LHCN-M2 (cell line): ENCODE measurements at regions not wholly inside any gene's neighbourhood (a gene's known extent, or its start where the extent isn't known, plus 50 kb on each side); places are given as distances from the start of the nearest gene placed in this dataset.
"Not testable (repeated sequence)": the region's sequence is repeated elsewhere in the genome, so short reads cannot be mapped to it uniquely, and the experiment has no call there.

Experiments
- DNase-seq: peaks from one replicate; pipeline ENCODE4 v3.0.0-alpha.2; 2012; ENCODE audit warnings: low read depth

DNA sequence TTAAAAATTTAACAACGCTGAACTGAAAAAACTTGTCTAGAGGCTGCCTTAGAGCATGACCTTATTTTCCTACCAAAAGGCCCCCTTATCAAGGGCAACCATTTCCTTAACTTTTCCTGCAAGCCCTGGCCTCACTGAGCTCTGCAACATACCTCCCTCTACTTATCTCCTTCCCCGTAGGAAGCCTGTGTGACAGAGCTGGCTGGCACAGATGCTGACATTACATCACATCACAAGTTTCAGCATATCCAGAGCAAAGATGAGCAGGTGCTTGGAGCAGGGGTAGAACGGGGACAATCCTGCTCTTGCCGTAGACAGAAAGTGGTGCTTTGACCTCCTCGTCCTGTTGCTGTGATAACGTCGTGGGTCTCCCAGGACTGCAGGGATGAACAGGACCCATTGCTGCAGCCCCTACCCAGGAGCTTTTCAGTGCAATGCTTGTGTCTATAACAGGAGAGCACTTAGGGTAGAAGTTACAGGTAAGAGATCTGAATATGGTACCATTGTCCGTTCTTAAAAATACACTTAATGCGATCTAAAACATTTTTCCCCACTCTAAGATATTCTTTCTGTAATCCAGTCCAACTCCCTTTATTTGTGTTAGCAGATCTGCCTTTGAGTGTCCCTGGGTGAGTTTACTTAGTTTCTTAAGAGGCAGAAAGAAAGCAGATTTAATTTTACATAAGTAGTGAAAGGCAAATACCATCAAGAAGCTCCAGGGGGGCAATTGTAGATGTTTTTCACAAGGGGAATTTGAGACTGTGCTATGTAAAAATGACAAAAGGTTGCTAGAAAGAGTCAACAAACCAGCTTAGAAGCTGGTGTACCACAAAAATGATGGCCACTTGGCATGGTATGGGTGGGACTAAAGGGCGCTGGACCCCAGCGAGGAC lies 101.9 kb upstream of the EFNA5 start:
- DNase-seq, result no peak

- DNase-seq, result no peak
Measured at GRCh38 chr5:107771926-107772325, 101.2 kb upstream of the EFNA5 start.

- DNase-seq, result no peak
Measured at GRCh38 chr5:107770051-107770450, 99.3 kb upstream of the EFNA5 start.

- DNase-seq, result no peak
Measured at GRCh38 chr5:107769519-107769918, 98.8 kb upstream of the EFNA5 start.

DNA sequence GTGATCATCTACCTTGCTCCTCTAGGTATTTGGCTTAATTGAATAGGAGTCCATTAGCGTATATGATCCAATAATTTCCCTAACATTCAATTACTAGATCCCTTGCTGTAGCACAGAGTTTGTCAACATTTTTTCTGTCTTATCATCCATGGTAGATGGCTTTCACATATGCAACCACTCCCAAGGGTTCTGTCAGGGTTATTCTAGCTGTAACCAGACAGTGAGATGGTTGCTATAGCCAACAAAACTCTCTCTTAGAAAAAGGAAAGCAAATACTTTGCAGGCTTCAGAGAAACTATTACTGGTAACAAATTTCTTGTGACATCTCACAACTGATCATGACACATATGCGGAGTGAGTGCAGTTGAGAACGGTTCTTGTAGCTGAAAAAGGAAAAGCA lies 96.2 kb upstream of the EFNA5 start:
- DNase-seq, result no peak

- DNase-seq, result no peak
Measured at GRCh38 chr5:107766439-107766838, 95.7 kb upstream of the EFNA5 start.

DNA sequence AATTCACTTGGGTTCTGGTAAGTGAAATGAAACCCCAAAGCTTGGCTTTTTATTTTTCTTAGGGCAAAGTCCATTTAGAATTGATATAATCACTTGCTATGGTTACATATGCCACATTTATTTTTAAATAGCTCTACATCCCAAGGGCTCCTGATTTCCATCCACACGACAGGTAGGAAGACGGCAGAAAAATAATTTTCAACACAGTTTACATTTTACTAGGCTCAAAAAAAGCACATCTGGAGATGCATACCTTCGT lies 95.0 kb upstream of the EFNA5 start:
- DNase-seq, result no peak

- DNase-seq, result peak; percentile 10
Measured at GRCh38 chr5:107764976-107765804, 94.5 kb upstream of the EFNA5 start.

DNA sequence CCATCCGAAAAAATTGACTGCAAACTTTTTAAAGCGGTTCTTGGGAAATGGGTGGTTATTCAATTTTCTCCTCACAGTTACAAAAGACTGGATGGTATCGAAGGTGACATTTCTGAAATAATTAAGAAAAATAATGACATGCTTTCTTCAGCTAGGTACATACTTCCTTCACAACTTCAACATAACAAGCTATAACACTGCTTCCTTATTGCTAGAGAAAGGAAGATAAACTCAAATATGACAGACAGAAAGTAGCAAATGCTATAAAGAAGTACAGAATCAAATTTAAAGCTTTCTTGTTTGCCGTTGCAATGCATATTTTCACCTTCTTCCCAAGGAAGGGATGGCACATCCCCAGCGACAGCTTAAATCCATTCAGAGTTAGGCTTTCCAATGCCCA lies 93.5 kb upstream of the EFNA5 start:
- no peak for DNase-seq

GRCh38 chr5:107753427-107753826 lies 82.7 kb upstream of the EFNA5 start:
- no peak for DNase-seq

DNA sequence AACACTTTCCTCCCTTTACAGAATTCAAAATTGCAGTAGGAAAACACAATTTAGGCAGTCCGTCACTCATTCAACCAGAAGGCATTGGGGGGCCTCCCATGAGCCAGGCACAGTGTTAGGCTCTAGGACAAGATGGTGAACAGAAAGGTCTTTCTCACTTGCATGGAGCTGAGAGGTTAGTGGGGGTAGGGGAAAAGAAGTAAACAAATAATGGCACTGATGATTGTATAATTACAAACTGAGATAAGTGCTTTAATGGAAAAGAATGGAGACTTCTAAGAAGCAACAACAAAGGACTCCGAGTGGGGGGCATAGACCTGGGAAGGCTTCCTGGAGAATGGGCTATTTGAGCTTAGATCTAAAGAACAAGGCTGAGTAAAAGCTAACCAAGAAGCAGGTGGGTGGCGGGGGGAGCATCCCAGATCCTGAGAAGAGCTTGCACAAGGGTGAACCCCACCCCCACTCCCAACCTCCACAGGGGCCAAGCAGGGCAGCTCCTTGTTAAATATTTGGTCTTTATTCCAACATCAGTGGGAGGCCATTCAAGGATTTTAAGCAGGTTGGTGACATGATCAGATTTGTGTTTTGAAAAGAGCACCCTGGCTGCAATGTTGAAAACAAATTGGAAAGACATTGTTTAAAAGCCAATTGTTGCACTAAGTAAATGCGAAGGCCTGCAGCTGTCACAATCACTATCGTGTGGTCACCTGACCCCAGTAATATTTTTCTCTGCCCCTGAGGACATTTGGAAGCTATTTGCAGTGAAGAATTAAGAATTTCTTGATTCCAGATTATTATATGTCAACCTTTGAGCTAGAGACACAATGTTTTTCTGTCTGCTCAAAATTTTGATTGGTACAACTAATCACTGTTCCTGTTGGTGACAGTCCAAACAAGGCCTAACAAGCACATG lies 73.9 kb upstream of the EFNA5 start:
- DNase-seq, result peak; percentile 53

DNA sequence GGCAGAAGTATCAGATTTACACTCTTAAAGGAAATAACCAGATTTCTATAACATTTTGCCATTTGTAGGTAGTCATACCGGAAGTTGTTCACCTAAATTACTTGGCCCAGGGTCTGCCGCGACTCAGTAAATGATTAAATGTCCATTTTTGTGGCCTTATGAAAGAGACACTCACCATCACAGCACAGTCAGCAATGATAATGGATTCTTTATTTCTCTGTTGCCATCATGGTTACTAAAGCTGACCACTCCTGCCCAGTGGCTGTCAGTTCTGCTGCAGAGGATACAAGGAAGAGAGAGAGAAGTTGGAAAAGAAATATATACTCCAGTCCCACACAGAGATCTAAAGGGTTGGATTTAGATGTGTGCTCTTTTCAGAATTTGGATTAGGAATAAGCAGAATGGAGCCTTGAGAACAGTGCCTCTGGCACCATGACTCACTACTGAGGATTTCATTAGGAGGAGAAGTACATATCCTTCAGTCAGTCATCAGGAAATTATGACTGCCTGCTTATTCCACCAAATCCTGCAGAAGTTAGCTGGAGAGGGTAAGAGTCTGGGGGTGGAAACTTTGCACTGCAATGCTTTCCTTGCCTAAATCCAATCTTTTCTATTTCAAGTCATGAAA lies 72.8 kb upstream of the EFNA5 start:
- peak; percentile 74 for DNase-seq

DNA sequence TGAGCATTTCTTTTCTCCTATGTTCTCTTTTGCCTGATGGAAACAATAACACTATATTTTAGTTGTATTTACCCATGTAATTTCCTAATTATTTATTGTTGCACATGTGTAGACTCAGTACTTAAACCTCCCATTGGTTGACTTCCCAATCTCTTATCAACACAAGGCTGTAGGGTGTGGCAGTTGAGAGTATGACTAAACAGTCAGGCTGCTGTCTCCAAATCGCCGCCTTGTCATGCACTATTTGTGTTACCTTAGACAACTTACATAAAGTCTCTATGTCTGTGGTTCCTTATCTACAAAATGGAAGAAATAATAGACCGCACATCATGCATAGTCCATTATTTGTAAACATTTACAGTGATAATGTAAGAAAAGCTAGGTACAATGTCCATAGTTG lies 68.9 kb upstream of the EFNA5 start:
- no peak for DNase-seq

- peak; percentile 50 for DNase-seq
Measured at GRCh38 chr5:107736638-107737037, 65.9 kb upstream of the EFNA5 start.

DNA sequence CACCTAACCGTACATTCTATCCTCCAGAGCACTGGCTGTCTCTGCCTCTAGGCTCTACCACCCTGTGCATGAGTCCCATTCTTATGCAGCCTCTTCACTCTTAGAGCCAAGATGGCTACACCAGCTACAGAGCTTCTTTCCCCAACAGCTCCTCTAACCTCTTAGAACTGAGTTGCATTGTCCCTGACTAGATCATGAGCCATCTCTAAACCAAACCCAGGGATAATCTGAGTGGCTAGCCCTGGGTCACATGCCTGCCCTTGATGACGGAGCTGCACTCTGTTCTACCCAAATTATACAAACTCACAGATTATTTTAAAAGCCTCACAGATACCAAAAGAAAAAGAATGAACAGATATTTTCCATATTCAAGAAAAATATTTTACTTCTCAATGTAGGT lies 65.4 kb upstream of the EFNA5 start:
- not testable (repeated sequence) for DNase-seq

DNA sequence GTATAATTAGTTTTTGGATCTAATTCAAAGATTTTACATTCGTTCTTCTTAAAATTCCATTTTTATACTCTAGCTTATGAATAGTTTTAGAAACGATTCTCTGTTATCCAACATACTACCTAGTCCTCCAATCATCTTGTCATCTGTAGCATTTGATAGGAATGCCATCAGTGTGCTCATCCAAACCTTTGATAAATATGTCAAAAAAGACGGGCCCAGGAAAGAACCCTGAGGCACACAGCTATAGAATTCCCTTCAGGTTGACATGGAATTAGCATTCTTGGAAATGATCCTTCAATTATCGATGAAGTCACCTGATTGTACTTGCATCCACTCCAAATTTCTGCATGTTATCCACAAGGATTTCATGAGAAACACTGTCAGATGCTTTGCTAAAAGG lies 64.8 kb upstream of the EFNA5 start:
- DNase-seq, result no peak

- DNase-seq, result no peak
Measured at GRCh38 chr5:107726896-107727295, 56.2 kb upstream of the EFNA5 start.

DNA sequence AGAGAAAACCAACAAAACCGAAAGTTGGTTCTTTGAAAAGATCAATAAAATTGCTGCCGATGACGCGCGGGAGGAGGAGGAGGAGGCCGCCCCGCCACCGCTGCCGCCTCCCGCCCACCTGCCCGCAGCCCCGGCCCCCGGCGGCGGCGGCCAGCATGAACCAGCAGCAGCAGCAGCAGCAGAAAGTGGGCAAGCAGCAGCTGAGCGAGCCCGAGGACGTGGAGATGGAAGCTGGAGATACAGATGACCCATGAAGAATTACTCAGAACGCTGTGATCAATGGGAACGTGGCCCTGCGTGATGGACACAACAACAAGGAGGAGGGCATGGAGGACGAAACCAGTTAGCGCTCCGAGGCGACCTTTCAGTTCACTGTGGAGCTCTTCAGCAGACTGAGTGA lies 53.9 kb upstream of the EFNA5 start:
- peak; percentile 24 for DNase-seq

- DNase-seq, result not testable (repeated sequence)
Measured at GRCh38 chr5:107721241-107721640, 50.5 kb upstream of the EFNA5 start.
